CD14-positive monocyte (primary cell): ENCODE measurements at regions not wholly inside any gene's neighbourhood (a gene's known extent, or its start where the extent isn't known, plus 50 kb on each side); places are given as distances from the start of the nearest gene placed in this dataset.

Source experiments
- DNase-seq, 3 donors: peaks; one replicate each; pipeline ENCODE4 v3.0.0-alpha.2; 2011 to 2022
- H2AFZ ChIP-seq: 2 replicates; pipeline ENCODE4 v1.6.0; 2012; ENCODE audit warnings: mild to moderate bottlenecking, low read depth, low read length, inconsistent platforms; ENCODE audit not compliant: insufficient read depth, poor library complexity, severe bottlenecking
- H3K27ac ChIP-seq, 2 donors: 1 replicate in 1 of 2; 2 replicates in 1 of 2; pipeline ENCODE4 v1.5.1; 2012 to 2013; ENCODE audit warnings: low read length in 2 of 2, control low read depth in 1 of 2, inconsistent platforms in 1 of 2, low read depth in 1 of 2, mild to moderate bottlenecking in 1 of 2
- H3K27me3 ChIP-seq, 2 donors: one replicate each; pipeline versions ENCODE4 v1.6.0 to v1.6.1; 2011 to 2013; ENCODE audit warnings: low read length in 2 of 2; ENCODE audit not compliant: control insufficient read depth in 2 of 2, insufficient read depth in 2 of 2
- H3K36me3 ChIP-seq, 2 donors: replicated peaks in 1 of 2; 1 replicate in 1 of 2; 2 replicates in 1 of 2; pipeline versions ENCODE4 v1.5.1 to v1.6.1; 2012 to 2013; ENCODE audit warnings: low read length in 2 of 2, control low read depth in 1 of 2, inconsistent platforms in 1 of 2, mild to moderate bottlenecking in 1 of 2; ENCODE audit not compliant: insufficient read depth in 2 of 2, control insufficient read depth in 1 of 2
- H3K4me1 ChIP-seq, 2 donors: 1 replicate in 1 of 2; 2 replicates in 1 of 2; pipeline versions ENCODE4 v1.5.1 to v1.6.1; 2012 to 2013; ENCODE audit warnings: low read length in 2 of 2, control low read depth in 1 of 2, inconsistent platforms in 1 of 2, mild to moderate bottlenecking in 1 of 2, moderate library complexity in 1 of 2; ENCODE audit not compliant: insufficient read depth in 2 of 2, control insufficient read depth in 1 of 2
- H3K4me2 ChIP-seq: replicated peaks from 2 replicates; pipeline ENCODE3; 2012; ENCODE audit warnings: low read length, moderate library complexity, mild to moderate bottlenecking; ENCODE audit not compliant: poor library complexity, severe bottlenecking; ENCODE audit errors: extremely low read depth
- H3K4me3 ChIP-seq, 3 experiments: fragments of 200-600 bp in 1 of 3; sonication (generic) in 1 of 3; replicated peaks in 1 of 3; 1 replicate in 2 of 3; 2 replicates in 1 of 3; pipeline ENCODE4 v1.5.1; 2011 to 2013; ENCODE audit warnings: low read length in 3 of 3, mild to moderate bottlenecking in 3 of 3, control low read depth in 2 of 3, low read depth in 2 of 3, inconsistent platforms in 1 of 3, moderate library complexity in 1 of 3
- H3K79me2 ChIP-seq: 2 replicates; pipeline ENCODE4 v1.6.0; 2012; ENCODE audit warnings: mild to moderate bottlenecking, control low read depth, inconsistent platforms, low read length, moderate library complexity; ENCODE audit not compliant: insufficient read depth
- H3K9ac ChIP-seq: 2 replicates; pipeline ENCODE4 v1.6.0; 2017; ENCODE audit warnings: low read length, mild to moderate bottlenecking; ENCODE audit not compliant: insufficient read depth, poor library complexity, severe bottlenecking
- H3K9me3 ChIP-seq, 2 donors: replicated peaks in 1 of 2; 1 replicate in 1 of 2; 2 replicates in 1 of 2; pipeline versions ENCODE4 v1.5.1 to v1.6.1; 2012 to 2013; ENCODE audit warnings: low read length in 2 of 2, control low read depth in 1 of 2; ENCODE audit not compliant: control insufficient read depth in 1 of 2, insufficient read depth in 1 of 2
- H4K20me1 ChIP-seq: 2 replicates; pipeline ENCODE4 v1.6.0; 2012; ENCODE audit warnings: mild to moderate bottlenecking, low read length, control low read depth, moderate library complexity; ENCODE audit not compliant: insufficient read depth
- H3K27ac Mint-ChIP-seq, 7 donors: one replicate each; pipeline ENCODE4 v1.8.0; 2020; ENCODE audit warnings: mild to moderate bottlenecking in 7 of 7, mixed read lengths in 7 of 7, moderate library complexity in 6 of 7, inconsistent platforms in 2 of 7
- H3K27me3 Mint-ChIP-seq, 3 donors: one replicate each; pipeline ENCODE4 v1.8.0; 2021 to 2022; ENCODE audit warnings: low read depth in 3 of 3, mild to moderate bottlenecking in 3 of 3, mixed read lengths in 3 of 3, moderate library complexity in 3 of 3, inconsistent platforms in 1 of 3
- H3K36me3 Mint-ChIP-seq, 2 donors: one replicate each; pipeline ENCODE4 v1.8.0; 2020; ENCODE audit warnings: mixed read lengths in 2 of 2, inconsistent platforms in 1 of 2, mild to moderate bottlenecking in 1 of 2
- H3K4me1 Mint-ChIP-seq: one replicate; pipeline ENCODE4 v1.8.0; 2020; ENCODE audit warnings: mild to moderate bottlenecking, mixed read lengths
- H3K4me3 Mint-ChIP-seq, 2 donors: one replicate each; pipeline ENCODE4 v1.8.0; 2020; ENCODE audit warnings: mild to moderate bottlenecking in 2 of 2, mixed read lengths in 2 of 2, moderate library complexity in 1 of 2
- H3K9me3 Mint-ChIP-seq, 7 donors: one replicate each; pipeline ENCODE4 v1.8.0; 2020 to 2022; ENCODE audit warnings: mixed read lengths in 7 of 7, mild to moderate bottlenecking in 6 of 7, moderate library complexity in 6 of 7, inconsistent platforms in 2 of 7
- CTCF ChIP-seq: fragments of 200-600 bp; IDR thresholded peaks from one replicate; pipeline ENCODE4 v1.8.0; 2022; ENCODE audit warnings: antibody characterized with exemption, mild to moderate bottlenecking
- WGBS: methylation state at CpG from one replicate; pipeline ENCODE4 v1.1.5; 2013; ENCODE audit warnings: missing lambda C conversion rate; ENCODE audit not compliant: insufficient coverage; 5-methylcytosine and 5-hydroxymethylcytosine counted together
- intact Hi-C, 2 donors: fragments of 100-400 bp; cut with micrococcal nuclease; formaldehyde crosslinking; loops; one replicate each; pipeline versions ENCODE4 v1.15.0 to v1.15.1; 2023

- H3K27ac ChIP-seq, result no peak overlapping the region
- no peaks in the 10 kb centered on the region for H3K9me3 ChIP-seq
- no peaks in the 10 kb centered on the region for H4K20me1 ChIP-seq
- H3K27me3 ChIP-seq, result no peaks in the 10 kb centered on the region
- intact Hi-C loops, result no loop called here
- H3K4me2 ChIP-seq, result no peak overlapping the region
- H3K36me3 Mint-ChIP-seq, result no peaks in the 10 kb centered on the region
- H3K4me1 ChIP-seq, result no peaks in the 10 kb centered on the region
- TF ChIP-seq CTCF, result no peak
- H3K4me3 ChIP-seq, result no peak overlapping the region
- H3K36me3 ChIP-seq, result no peaks in the 10 kb centered on the region
- no peak overlapping the region for H3K27ac Mint-ChIP-seq
- no peak overlapping the region for H2AFZ ChIP-seq
- peaks cover 0 to 6% (median 0%) of the 10 kb centered on the region in 7 donors for H3K9me3 Mint-ChIP-seq
- no peaks in the 10 kb centered on the region for H3K79me2 ChIP-seq
- H3K4me1 Mint-ChIP-seq, result peaks cover 3% of the 10 kb centered on the region
- 62% methylated on average over 2 of the region's 5 CpGs for WGBS
- DNase-seq, result no peak
- peaks cover 4 to 8% (median 4%) of the 10 kb centered on the region in 3 donors for H3K27me3 Mint-ChIP-seq
- no peak overlapping the region for H3K4me3 Mint-ChIP-seq
- no peak overlapping the region for H3K9ac ChIP-seq
Observed at GRCh38 chrX:39874202-39874816, 223.4 kb downstream of the BCOR start.

- Mint-ChIP-seq H3K4me3 (no peak overlapping the region), H3K36me3 (no peaks in the 10 kb centered on the region), H3K4me1 (no peaks in the 10 kb centered on the region), H3K27me3 (peaks cover 2 to 15% (median 5%) of the 10 kb centered on the region in 3 donors), H3K9me3 (peaks cover 0 to 6% (median 0%) of the 10 kb centered on the region in 7 donors), H3K27ac (no peak overlapping the region)
- TF ChIP-seq CTCF, result no peak
- Histone ChIP-seq H4K20me1 (no peaks in the 10 kb centered on the region), H3K9ac (no peak overlapping the region), H3K27ac (no peak overlapping the region), H3K4me1 (no peaks in the 10 kb centered on the region), H3K79me2 (no peaks in the 10 kb centered on the region), H3K9me3 (no peaks in the 10 kb centered on the region), H3K27me3 (no peaks in the 10 kb centered on the region), H3K36me3 (no peaks in the 10 kb centered on the region), H3K4me2 (no peak overlapping the region), H2AFZ (no peak overlapping the region), H3K4me3 (no peak overlapping the region)
- DNase-seq, result no peak
- WGBS, result 87% methylated on average over 3 of the region's 15 CpGs
- intact Hi-C loops, result no loop called here
Observed at GRCh38 chrX:39875834-39876628, 221.7 kb downstream of the BCOR start.
